Trophoblast cell (in vitro differentiated cells and primary cell): ENCODE measurements at regions not wholly inside any gene's neighbourhood (a gene's known extent, or its start where the extent isn't known, plus 50 kb on each side); places are given as distances from the start of the nearest gene placed in this dataset.

Experiments used
- DNase-seq, 2 donors: peaks; one replicate each; pipeline ENCODE4 v3.0.0-alpha.2; 2016
- H2AFZ ChIP-seq: 2 replicates; pipeline ENCODE4 v1.6.1; 2013; ENCODE audit warnings: low read length, moderate library complexity, mild to moderate bottlenecking; ENCODE audit not compliant: insufficient read depth, poor library complexity
- H2AK5ac ChIP-seq: 2 replicates; pipeline ENCODE4 v1.6.1; 2013; ENCODE audit warnings: mild to moderate bottlenecking, low read length
- H2BK120ac ChIP-seq: 2 replicates; pipeline ENCODE4 v1.6.1; 2013; ENCODE audit warnings: low read length, mild to moderate bottlenecking, moderate library complexity; ENCODE audit not compliant: insufficient read depth, poor library complexity
- H2BK12ac ChIP-seq: 2 replicates; pipeline ENCODE4 v1.6.1; 2013; ENCODE audit warnings: mild to moderate bottlenecking, low read length, moderate library complexity
- H2BK5ac ChIP-seq: 2 replicates; pipeline ENCODE4 v1.6.1; 2013; ENCODE audit warnings: low read length, low read depth, moderate library complexity, mild to moderate bottlenecking; ENCODE audit not compliant: poor library complexity
- H3K14ac ChIP-seq: 2 replicates; pipeline ENCODE4 v1.6.1; 2013; ENCODE audit warnings: mild to moderate bottlenecking, low read length
- H3K18ac ChIP-seq: 2 replicates; pipeline ENCODE4 v1.6.1; 2013; ENCODE audit warnings: mild to moderate bottlenecking, low read length
- H3K23ac ChIP-seq: 2 replicates; pipeline ENCODE4 v1.6.1; 2013; ENCODE audit warnings: low read length
- H3K27ac ChIP-seq: 2 replicates; pipeline ENCODE4 v1.5.1; 2013; ENCODE audit warnings: low read depth, mild to moderate bottlenecking, inconsistent platforms, low read length, moderate library complexity
- H3K27me3 ChIP-seq: 2 replicates; pipeline ENCODE4 v1.6.1; 2013; ENCODE audit warnings: inconsistent platforms, mild to moderate bottlenecking, low read length, moderate library complexity; ENCODE audit not compliant: insufficient read depth
- H3K36me3 ChIP-seq, 2 experiments: 1 replicate in 1 of 2; 2 replicates in 1 of 2; pipeline ENCODE4 v1.6.1; 2013; ENCODE audit warnings: low read length in 2 of 2, mild to moderate bottlenecking in 2 of 2, moderate library complexity in 1 of 2; ENCODE audit not compliant: insufficient read depth in 2 of 2, control insufficient read depth in 1 of 2
- H3K4ac ChIP-seq: 2 replicates; pipeline ENCODE4 v1.6.1; 2013; ENCODE audit warnings: low read depth, mild to moderate bottlenecking, low read length, moderate library complexity
- H3K4me1 ChIP-seq, 2 experiments: 1 replicate in 1 of 2; 2 replicates in 1 of 2; pipeline ENCODE4 v1.6.1; 2013; ENCODE audit warnings: low read length in 2 of 2, mild to moderate bottlenecking in 2 of 2, moderate library complexity in 1 of 2; ENCODE audit not compliant: insufficient read depth in 2 of 2, control insufficient read depth in 1 of 2
- H3K4me2 ChIP-seq: 2 replicates; pipeline ENCODE4 v1.6.1; 2013; ENCODE audit warnings: inconsistent platforms, mild to moderate bottlenecking, low read length, moderate library complexity
- H3K4me3 ChIP-seq: 2 replicates; pipeline ENCODE4 v1.5.1; 2013; ENCODE audit warnings: mild to moderate bottlenecking, low read depth, low read length, inconsistent platforms
- H3K79me1 ChIP-seq: one replicate; pipeline ENCODE4 v1.6.1; 2013; ENCODE audit warnings: low read length
- H3K79me2 ChIP-seq: 2 replicates; pipeline ENCODE4 v1.6.1; 2013; ENCODE audit warnings: low read length, mild to moderate bottlenecking; ENCODE audit not compliant: control insufficient read depth, insufficient read depth, poor library complexity
- H3K9ac ChIP-seq: 2 replicates; pipeline ENCODE4 v1.6.1; 2013; ENCODE audit warnings: mild to moderate bottlenecking, low read length
- H3K9me3 ChIP-seq: 2 replicates; pipeline ENCODE4 v1.6.1; 2013; ENCODE audit warnings: low read depth, mild to moderate bottlenecking, control low read depth, inconsistent platforms, low read length; ENCODE audit not compliant: insufficient read depth
- H4K12ac ChIP-seq: 2 replicates; pipeline ENCODE4 v1.6.1; 2013; ENCODE audit warnings: low read depth, mild to moderate bottlenecking, low read length, moderate library complexity
- H4K8ac ChIP-seq: 2 replicates; pipeline ENCODE4 v1.6.1; 2013; ENCODE audit warnings: low read depth, mild to moderate bottlenecking, low read length, moderate library complexity
- H4K91ac ChIP-seq: one replicate; pipeline ENCODE4 v1.6.1; 2013; ENCODE audit warnings: low read depth, mild to moderate bottlenecking, low read length, moderate library complexity
- WGBS: extraction: QIAGEN DNeasy Blood & Tissue Kit; methylation state at CpG from one replicate; pipeline ENCODE4 v1.1.7; 2013; ENCODE audit warnings: missing lambda C conversion rate; ENCODE audit not compliant: insufficient read length, insufficient coverage; ENCODE audit errors: extremely low coverage; 5-methylcytosine and 5-hydroxymethylcytosine counted together

GRCh38 chr1:58340185-58340584, 206.3 kb downstream of the OMA1 start:
- no peak overlapping the region for H2BK5ac ChIP-seq
- no peak for DNase-seq
- no peaks in the 10 kb centered on the region for H3K9me3 ChIP-seq
- no peak overlapping the region for H2BK12ac ChIP-seq
- WGBS: no CpG with 5 or more reads among the region's 4 CpGs
- H3K36me3 ChIP-seq: no peaks in the 10 kb centered on the region
- H3K27me3 ChIP-seq: no peaks in the 10 kb centered on the region
- no peak overlapping the region for H3K18ac ChIP-seq
- H2AK5ac ChIP-seq: no peak overlapping the region
- no peak overlapping the region for H3K4me2 ChIP-seq
- no peak overlapping the region for H3K9ac ChIP-seq
- H3K4ac ChIP-seq: no peak overlapping the region
- H3K14ac ChIP-seq: no peak overlapping the region
- no peak overlapping the region for H3K23ac ChIP-seq
- H4K12ac ChIP-seq: no peak overlapping the region
- H3K79me2 ChIP-seq: no peaks in the 10 kb centered on the region
- no peak overlapping the region for H4K91ac ChIP-seq
- H3K4me1 ChIP-seq: peaks cover 0 to 2% of the 10 kb centered on the region in 2 experiments
- H4K8ac ChIP-seq: no peak overlapping the region
- no peaks in the 10 kb centered on the region for H3K79me1 ChIP-seq
- H2AFZ ChIP-seq: no peak overlapping the region
- H3K27ac ChIP-seq: no peak overlapping the region
- H3K4me3 ChIP-seq: no peak overlapping the region
- H2BK120ac ChIP-seq: no peak overlapping the region

- H2BK12ac ChIP-seq: no peak overlapping the region
- no peak overlapping the region for H3K27ac ChIP-seq
- peaks cover 0 to 2% of the 10 kb centered on the region in 2 experiments for H3K4me1 ChIP-seq
- no peak overlapping the region for H2BK5ac ChIP-seq
- WGBS: no CpG with 5 or more reads among the region's 1 CpG
- H3K79me1 ChIP-seq: no peaks in the 10 kb centered on the region
- H4K8ac ChIP-seq: no peak overlapping the region
- no peak overlapping the region for H3K14ac ChIP-seq
- H4K91ac ChIP-seq: no peak overlapping the region
- no peak overlapping the region for H3K23ac ChIP-seq
- H2BK120ac ChIP-seq: no peak overlapping the region
- no peaks in the 10 kb centered on the region for H3K36me3 ChIP-seq
- H2AK5ac ChIP-seq: no peak overlapping the region
- H3K4me2 ChIP-seq: no peak overlapping the region
- H3K4me3 ChIP-seq: no peak overlapping the region
- H2AFZ ChIP-seq: no peak overlapping the region
- no peak for DNase-seq
- no peaks in the 10 kb centered on the region for H3K9me3 ChIP-seq
- no peak overlapping the region for H3K9ac ChIP-seq
- no peaks in the 10 kb centered on the region for H3K27me3 ChIP-seq
- no peak overlapping the region for H3K4ac ChIP-seq
- H3K79me2 ChIP-seq: no peaks in the 10 kb centered on the region
- H4K12ac ChIP-seq: no peak overlapping the region
- no peak overlapping the region for H3K18ac ChIP-seq
Observed at GRCh38 chr1:58338081-58338480, 208.4 kb downstream of the OMA1 start.

- H3K18ac ChIP-seq: no peak overlapping the region
- no peaks in the 10 kb centered on the region for H3K36me3 ChIP-seq
- H3K4me3 ChIP-seq: no peak overlapping the region
- H3K4ac ChIP-seq: no peak overlapping the region
- H3K14ac ChIP-seq: no peak overlapping the region
- H4K12ac ChIP-seq: no peak overlapping the region
- WGBS: no CpG with 5 or more reads among the region's 1 CpG
- no peak for DNase-seq
- H3K79me1 ChIP-seq: no peaks in the 10 kb centered on the region
- H3K23ac ChIP-seq: no peak overlapping the region
- H3K27ac ChIP-seq: no peak overlapping the region
- H3K4me1 ChIP-seq: peaks cover 0 to 2% of the 10 kb centered on the region in 2 experiments
- no peak overlapping the region for H4K91ac ChIP-seq
- no peak overlapping the region for H3K9ac ChIP-seq
- no peak overlapping the region for H2AFZ ChIP-seq
- H4K8ac ChIP-seq: no peak overlapping the region
- H2BK12ac ChIP-seq: no peak overlapping the region
- no peak overlapping the region for H2BK120ac ChIP-seq
- H3K9me3 ChIP-seq: no peaks in the 10 kb centered on the region
- H3K79me2 ChIP-seq: no peaks in the 10 kb centered on the region
- H2AK5ac ChIP-seq: no peak overlapping the region
- no peak overlapping the region for H3K4me2 ChIP-seq
- no peak overlapping the region for H2BK5ac ChIP-seq
- H3K27me3 ChIP-seq: no peaks in the 10 kb centered on the region
Observed at GRCh38 chr1:58333511-58333910, 213.0 kb downstream of the OMA1 start.

- Histone ChIP-seq H3K4ac (no peak overlapping the region), H3K79me2 (no peaks in the 10 kb centered on the region), H4K8ac (no peak overlapping the region), H4K91ac (no peak overlapping the region), H4K12ac (no peak overlapping the region), H3K27ac (no peak overlapping the region), H3K9me3 (peaks cover 2% of the 10 kb centered on the region), H3K79me1 (no peaks in the 10 kb centered on the region), H3K9ac (no peak overlapping the region), H3K4me1 (peaks cover 0 to 2% of the 10 kb centered on the region in 2 experiments), H2BK5ac (no peak overlapping the region), H2BK12ac (no peak overlapping the region), H2BK120ac (no peak overlapping the region), H3K4me2 (no peak overlapping the region), H3K4me3 (no peak overlapping the region), H3K14ac (no peak overlapping the region), H2AK5ac (no peak overlapping the region), H3K18ac (no peak overlapping the region), H3K23ac (no peak overlapping the region), H2AFZ (no peak overlapping the region), H3K36me3 (no peaks in the 10 kb centered on the region), H3K27me3 (no peaks in the 10 kb centered on the region)
- no CpG with 5 or more reads among the region's 1 CpG for WGBS
- DNase-seq: no peak
Observed at GRCh38 chr1:58331156-58331555, 215.4 kb downstream of the OMA1 start.
